CD4-positive, alpha-beta T cell treated with Interleukin-4 for 1 hour (primary cell): ENCODE measurements at regions not wholly inside any gene's neighbourhood (a gene's known extent, or its start where the extent isn't known, plus 50 kb on each side); places are given as distances from the start of the nearest gene placed in this dataset.

Experiments
- DNase-seq, 2 donors: peaks; one replicate each; pipeline ENCODE4 v3.0.0-alpha.2; 2020 to 2022

- no peak for DNase-seq
Observed at GRCh38 chr1:4090976-4091660, 191.0 kb upstream of the C1orf174 start.

- no peak for DNase-seq
Observed at GRCh38 chr1:4091996-4092395, 191.9 kb upstream of the C1orf174 start.

- DNase-seq, result no peak
Observed at GRCh38 chr1:4093856-4094565, 193.9 kb upstream of the C1orf174 start.

- no peak for DNase-seq
Observed at GRCh38 chr1:4095433-4095971, 195.4 kb upstream of the C1orf174 start.

- no peak for DNase-seq
Observed at GRCh38 chr1:4101459-4102161, 201.5 kb upstream of the C1orf174 start.

- DNase-seq, result no peak
Observed at GRCh38 chr1:4105300-4105880, 205.3 kb upstream of the C1orf174 start.

GRCh38 chr1:4106731-4107130 is 206.7 kb upstream of the C1orf174 start:
- no peak for DNase-seq

GRCh38 chr1:4107291-4107690 is 207.2 kb upstream of the C1orf174 start:
- no peak for DNase-seq

- DNase-seq, result no peak
Observed at GRCh38 chr1:4108331-4108730, 208.3 kb upstream of the C1orf174 start.

GRCh38 chr1:4108758-4109627 is 208.9 kb upstream of the C1orf174 start:
- DNase-seq, result no peak

- no peak for DNase-seq
Observed at GRCh38 chr1:4109628-4109940, 209.5 kb upstream of the C1orf174 start.

- no peak for DNase-seq
Observed at GRCh38 chr1:4110888-4111287, 210.8 kb upstream of the C1orf174 start.

GRCh38 chr1:4113897-4114296 is 213.8 kb upstream of the C1orf174 start:
- no peak for DNase-seq

GRCh38 chr1:4115191-4115900 is 215.3 kb upstream of the C1orf174 start:
- DNase-seq, result no peak

- no peak for DNase-seq
Observed at GRCh38 chr1:4117196-4117595, 217.1 kb upstream of the C1orf174 start.

- no peak for DNase-seq
Observed at GRCh38 chr1:4118746-4119515, 218.9 kb upstream of the C1orf174 start.

GRCh38 chr1:4119516-4120220 is 219.6 kb upstream of the C1orf174 start:
- DNase-seq, result no peak

- no peak for DNase-seq
Observed at GRCh38 chr1:4120557-4121292, 220.7 kb upstream of the C1orf174 start.

- DNase-seq, result no peak
Observed at GRCh38 chr1:4121293-4121684, 221.2 kb upstream of the C1orf174 start.
